ENCODE measurements at regions not wholly inside any gene's neighbourhood (a gene's known extent, or its start where the extent isn't known, plus 50 kb on each side); places are given as distances from the start of the nearest gene placed in this dataset.
A peak's percentile ranks its signal among the peaks of the same experiment; 100 is the strongest.
"Not testable (repeated sequence)": the region's sequence is repeated elsewhere in the genome, so short reads cannot be mapped to it uniquely, and the experiment has no call there.

- DNase-seq = no peak
Observed at GRCh38 chr12:127911291-127911690, 355.7 kb upstream of the TMEM132C start.

DNA sequence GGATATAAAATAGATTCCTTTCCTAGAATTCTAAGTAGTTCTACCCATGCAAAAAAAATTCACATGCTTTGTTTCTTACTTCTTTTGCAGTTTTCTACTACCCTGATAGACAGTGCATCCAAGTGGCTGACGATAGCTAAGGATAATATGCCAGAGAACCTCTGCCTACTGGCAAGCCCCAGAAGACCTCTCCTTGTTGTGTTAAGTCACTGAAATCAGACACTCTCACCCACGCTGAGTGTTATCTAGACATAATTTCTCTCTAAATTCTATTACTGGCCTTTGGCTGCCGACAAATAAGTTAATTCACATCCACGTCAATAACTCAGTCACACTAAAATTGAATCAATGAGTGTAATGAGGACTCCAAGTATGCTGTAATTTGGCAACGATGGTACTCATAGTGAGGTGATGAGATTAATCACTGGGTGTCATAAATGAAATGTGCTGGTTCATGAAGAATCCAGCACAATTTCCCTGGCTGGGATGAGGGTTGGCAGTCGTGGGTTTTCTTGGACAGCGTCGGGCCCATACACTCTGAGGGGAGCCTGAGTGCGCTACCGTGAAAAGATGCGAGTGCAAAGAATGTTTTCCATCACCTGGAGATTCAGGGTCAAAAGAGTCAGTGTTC, 354.8 kb upstream of the TMEM132C start:
- DNase-seq = no peak

GRCh38 chr12:127923501-127923900, 343.5 kb upstream of the TMEM132C start:
- DNase-seq = no peak

- DNase-seq = peak; percentile 28
Observed at GRCh38 chr12:127925971-127926370, 341.0 kb upstream of the TMEM132C start.

- DNase-seq = no peak
Observed at GRCh38 chr12:127928178-127928577, 338.8 kb upstream of the TMEM132C start.

DNA sequence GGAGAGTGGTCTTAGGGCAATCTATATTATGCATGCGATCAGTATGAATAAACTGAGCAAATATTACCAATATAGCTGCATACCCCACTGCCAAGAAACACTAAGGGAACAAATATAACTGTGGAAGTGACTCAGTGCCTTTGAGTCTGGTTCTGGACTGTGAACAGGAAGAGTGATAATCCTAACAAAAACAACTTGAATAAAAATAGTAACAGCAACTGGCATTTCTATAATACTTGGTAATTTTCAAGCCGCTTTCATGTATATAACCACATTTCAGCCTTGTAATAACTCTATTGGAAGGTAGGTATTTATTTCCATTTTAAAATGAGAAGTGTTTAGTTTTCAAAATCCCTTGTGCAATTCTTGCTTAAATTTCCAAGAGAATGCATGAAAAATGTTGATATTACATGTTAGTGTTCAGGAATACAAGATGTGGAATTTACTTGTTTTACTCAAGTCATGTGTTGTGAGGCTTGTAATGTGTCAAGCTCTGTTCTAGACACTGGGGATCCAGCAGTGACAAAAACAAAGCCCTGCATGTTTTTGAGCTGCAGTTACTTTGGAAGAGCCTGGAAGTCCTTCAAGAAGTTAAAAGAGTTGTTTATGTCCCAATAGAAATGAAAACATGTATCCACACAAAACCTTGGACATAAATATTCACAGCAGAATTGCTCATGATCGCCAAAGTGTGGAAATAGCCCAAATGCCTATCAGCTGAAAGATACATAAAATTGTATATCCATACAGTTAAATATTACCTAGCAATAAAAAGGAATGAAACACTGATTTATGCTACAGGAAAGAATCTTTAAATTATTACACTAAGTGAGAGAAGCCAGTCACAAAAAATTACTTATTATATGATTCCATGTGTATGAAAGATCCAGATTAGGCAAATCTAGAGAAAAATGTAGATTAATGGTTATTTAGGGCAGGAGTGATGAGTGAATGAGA, 338.1 kb upstream of the TMEM132C start:
- no peak for DNase-seq

DNA sequence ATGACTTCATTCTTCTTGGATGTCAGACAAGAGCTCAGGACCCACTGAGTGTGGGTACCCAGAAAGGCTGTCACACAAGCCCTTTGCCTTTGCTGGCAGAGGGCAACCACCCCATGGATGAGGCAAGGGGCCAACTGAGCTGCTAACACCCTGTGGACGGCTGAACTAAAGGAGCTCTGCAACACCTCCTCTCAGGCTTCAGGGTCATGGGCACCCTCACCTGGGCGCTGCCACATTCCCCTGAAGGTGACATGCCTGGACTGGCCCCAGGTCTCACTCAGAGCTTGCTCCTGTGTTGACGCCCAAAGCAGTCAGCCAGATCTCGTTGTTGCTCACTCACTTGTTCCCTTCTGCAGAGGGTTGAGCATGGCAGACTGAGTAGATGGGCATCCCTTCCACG, 336.8 kb upstream of the TMEM132C start:
- no peak for DNase-seq

- no peak for DNase-seq
Observed at GRCh38 chr12:127934409-127934808, 332.6 kb upstream of the TMEM132C start.

DNA sequence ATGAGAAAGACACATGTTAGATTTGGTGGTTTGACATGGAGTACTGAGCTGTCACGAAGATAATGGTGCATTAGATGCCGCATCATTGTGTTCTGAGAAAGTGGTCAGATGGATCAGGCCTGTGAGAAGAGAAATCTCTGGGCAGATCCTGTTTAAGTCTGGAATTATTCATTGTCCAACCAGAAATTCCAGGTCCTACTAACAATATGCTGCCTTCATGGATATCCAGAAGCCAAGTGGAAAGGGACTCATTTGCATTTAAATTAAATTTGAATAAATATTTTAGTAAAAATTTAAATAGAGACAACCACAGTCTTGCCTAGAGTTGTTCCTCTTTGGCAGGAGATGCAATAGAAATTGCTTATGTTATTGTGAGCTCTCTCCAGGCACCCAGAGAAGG, 330.5 kb upstream of the TMEM132C start:
- peak; percentile 66 for DNase-seq

- no peak for DNase-seq
Observed at GRCh38 chr12:127941332-127941731, 325.6 kb upstream of the TMEM132C start.

DNA sequence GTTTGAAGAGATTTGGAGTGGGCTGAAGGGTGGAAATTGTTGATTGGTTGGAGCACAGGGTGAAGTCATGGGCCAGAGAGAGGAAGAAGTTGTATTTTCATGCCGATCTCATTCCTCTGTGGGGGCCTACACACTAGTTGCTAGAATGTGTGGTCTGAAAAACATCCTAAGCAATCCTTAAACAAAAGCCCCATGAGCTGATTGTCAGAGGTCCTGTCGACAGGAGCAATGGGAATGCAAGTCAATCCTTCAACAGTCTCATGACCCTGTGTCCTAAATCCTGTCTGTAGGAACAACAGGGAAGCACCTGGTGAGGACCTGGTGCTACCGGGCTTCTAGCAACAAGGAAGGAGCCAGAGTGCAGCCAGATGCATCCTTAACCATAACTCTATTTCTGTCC, 324.0 kb upstream of the TMEM132C start:
- no peak for DNase-seq

GRCh38 chr12:127943481-127944210, 323.3 kb upstream of the TMEM132C start:
- DNase-seq = no peak

- no peak for DNase-seq
Observed at GRCh38 chr12:127944211-127944899, 322.6 kb upstream of the TMEM132C start.

DNA sequence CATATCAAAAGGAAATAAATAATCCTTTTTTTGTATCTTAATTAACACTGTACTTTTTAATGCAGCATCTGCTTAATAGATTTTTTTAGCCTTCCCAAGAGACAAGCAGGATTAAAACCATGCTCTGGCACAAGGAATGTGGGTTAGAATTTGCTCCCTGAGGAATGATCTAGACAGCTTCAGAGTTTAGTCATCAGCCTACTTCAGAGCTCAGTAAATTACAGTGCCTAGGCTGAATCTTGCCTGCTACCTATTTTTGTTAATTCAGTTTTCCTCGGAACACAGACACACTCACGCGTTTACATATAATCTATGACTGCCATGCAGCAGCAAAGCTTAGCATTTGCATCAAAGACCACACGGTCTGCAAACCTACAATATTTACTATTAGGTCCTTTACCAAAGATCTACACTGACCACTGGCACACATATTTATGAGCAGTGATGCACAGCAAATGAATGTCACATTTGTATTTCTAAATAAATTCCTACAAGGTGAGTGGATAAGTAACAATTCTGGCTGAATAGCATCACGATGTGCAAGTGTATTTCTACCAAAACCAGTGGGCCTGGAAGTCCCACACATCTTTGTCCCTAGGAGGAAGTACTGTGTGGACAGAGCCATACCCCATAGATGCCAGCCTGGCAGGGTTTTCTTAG, 309.8 kb upstream of the TMEM132C start:
- peak; percentile 39 for DNase-seq

DNA sequence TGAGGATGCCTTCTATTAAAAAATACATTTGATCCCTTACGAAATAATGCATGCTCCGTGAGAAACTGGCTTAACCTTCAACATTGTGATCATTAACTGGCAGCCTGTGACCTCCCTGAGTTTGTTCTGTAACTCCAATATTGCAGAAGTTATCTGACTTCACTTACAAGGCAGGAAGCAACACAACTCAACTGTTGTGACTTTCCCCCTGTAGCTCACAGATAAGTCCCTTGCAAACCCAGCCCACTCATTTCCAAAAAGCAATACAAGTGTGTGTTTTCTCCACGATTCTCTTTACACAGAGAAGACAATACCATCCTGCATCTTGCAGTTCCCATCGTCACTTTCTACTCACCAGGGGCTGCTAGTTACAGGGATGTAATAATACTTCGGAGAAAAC, 304.7 kb upstream of the TMEM132C start:
- no peak for DNase-seq

DNA sequence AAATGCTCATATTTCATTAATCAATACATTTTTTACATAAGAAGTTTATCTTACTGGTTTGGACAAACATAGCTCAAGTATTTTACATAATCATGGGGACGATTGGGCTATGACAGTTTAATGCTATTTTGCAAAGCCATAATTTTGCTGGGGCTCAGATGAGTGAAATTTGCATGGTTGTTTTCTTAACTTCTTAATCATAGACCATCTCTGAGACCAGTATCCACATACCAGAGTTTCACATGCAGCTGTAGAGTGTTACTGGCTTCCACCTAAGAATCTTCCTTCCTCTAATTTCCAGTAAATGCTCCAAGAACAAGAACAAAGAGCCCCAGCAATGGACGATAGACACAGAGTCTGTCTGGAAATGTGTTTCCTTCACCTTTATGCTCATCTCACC, 303.0 kb upstream of the TMEM132C start:
- peak; percentile 94 for DNase-seq

DNA sequence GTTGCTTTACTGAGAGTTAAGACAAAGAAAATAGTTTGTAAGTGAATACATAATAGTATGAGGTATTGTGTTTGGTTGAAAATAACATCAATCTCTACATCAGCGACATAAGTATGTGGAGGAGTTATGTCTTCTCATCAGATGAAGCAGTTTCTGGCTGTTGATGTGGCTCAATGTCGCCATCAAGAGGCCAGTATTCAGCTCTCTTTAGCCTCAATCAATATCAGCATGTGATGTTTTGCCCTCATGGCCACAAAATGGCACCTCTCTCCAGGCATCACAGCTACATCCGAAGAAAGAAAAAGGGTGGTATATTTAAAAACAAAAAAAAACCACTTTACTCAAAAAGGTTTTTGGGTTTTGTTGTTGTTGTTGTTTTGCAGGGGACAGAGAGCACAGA, 302.3 kb upstream of the TMEM132C start:
- peak; percentile 63 for DNase-seq

DNA sequence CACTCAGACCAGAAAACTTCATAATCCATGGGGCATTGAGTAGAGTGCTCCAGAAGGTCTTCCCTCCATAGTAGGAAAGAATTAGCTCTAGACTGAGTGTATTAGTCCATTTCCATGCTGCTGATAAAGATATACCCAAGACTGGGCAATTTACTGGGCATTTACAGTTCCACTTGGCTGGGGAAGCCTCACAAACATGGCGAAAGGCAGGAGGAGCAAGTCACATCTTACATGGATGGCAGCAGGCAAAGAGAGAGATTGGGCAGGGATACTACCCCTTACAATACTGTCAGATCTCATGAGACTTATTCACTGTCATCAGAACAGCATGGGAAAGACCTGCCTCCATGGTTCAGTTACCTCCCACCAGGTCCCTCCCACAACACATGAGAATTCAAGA, 300.6 kb upstream of the TMEM132C start:
- no peak for DNase-seq

- no peak for DNase-seq
Observed at GRCh38 chr12:127970491-127970890, 296.5 kb upstream of the TMEM132C start.

DNA sequence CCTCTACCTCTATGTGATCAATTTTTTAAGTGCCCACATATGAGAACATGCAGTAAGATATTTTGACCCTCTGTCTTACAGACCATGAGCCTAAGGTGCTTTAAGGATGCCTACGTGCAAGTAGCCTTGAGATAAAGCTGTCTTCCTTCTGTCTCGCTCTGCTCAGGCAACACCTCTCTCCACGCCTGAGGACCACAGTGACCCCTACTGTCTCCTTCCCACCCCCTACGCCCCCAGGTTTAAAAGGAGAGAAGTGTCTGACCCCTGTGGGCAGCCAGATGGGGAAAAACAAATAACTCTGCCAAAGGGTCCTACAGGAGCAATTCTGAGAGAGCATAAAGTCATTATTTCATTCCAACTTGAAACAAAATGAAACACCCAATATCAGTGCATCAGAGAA, 286.4 kb upstream of the TMEM132C start:
- no peak for DNase-seq

- DNase-seq = no peak
Observed at GRCh38 chr12:127981875-127982274, 285.1 kb upstream of the TMEM132C start.

- not testable (repeated sequence) for DNase-seq
Observed at GRCh38 chr12:127983213-127983791, 283.7 kb upstream of the TMEM132C start.
